Kidney tubule cell (primary cell): ENCODE measurements at regions not wholly inside any gene's neighbourhood (a gene's known extent, or its start where the extent isn't known, plus 50 kb on each side); places are given as distances from the start of the nearest gene placed in this dataset.

Experiments used
- DNase-seq: peaks from one replicate; pipeline ENCODE4 v3.0.0-alpha.2; 2018; ENCODE audit warnings: low spot score

GRCh38 chr5:8912106-8912505 is 633.8 kb downstream of the SEMA5A start:
- DNase-seq, result peak; percentile 48

- no peak for DNase-seq
Measured at GRCh38 chr5:8913522-8913921, 632.4 kb downstream of the SEMA5A start.

- no peak for DNase-seq
Measured at GRCh38 chr5:8919096-8919495, 626.8 kb downstream of the SEMA5A start.

GRCh38 chr5:8923526-8923925 is 622.3 kb downstream of the SEMA5A start:
- DNase-seq, result no peak

GRCh38 chr5:8924054-8924793 is 621.7 kb downstream of the SEMA5A start:
- DNase-seq, result no peak

- no peak for DNase-seq
Measured at GRCh38 chr5:8930021-8930420, 615.9 kb downstream of the SEMA5A start.

GRCh38 chr5:8934455-8934854 is 611.4 kb downstream of the SEMA5A start:
- peak; percentile 21 for DNase-seq

- no peak for DNase-seq
Measured at GRCh38 chr5:8940934-8941333, 604.9 kb downstream of the SEMA5A start.

GRCh38 chr5:8943301-8943700 is 602.6 kb downstream of the SEMA5A start:
- DNase-seq, result peak; percentile 35

- DNase-seq, result no peak
Measured at GRCh38 chr5:8944005-8944404, 601.9 kb downstream of the SEMA5A start.

GRCh38 chr5:8945972-8946371 is 599.9 kb downstream of the SEMA5A start:
- peak; percentile 5 for DNase-seq

GRCh38 chr5:8949908-8950307 is 596.0 kb downstream of the SEMA5A start:
- peak; percentile 34 for DNase-seq

- no peak for DNase-seq
Measured at GRCh38 chr5:8952147-8952546, 593.7 kb downstream of the SEMA5A start.

GRCh38 chr5:8953016-8953415 is 592.9 kb downstream of the SEMA5A start:
- no peak for DNase-seq

- DNase-seq, result no peak
Measured at GRCh38 chr5:8953911-8954438, 591.9 kb downstream of the SEMA5A start.

- no peak for DNase-seq
Measured at GRCh38 chr5:8954801-8955200, 591.1 kb downstream of the SEMA5A start.

- DNase-seq, result no peak
Measured at GRCh38 chr5:8956659-8957058, 589.2 kb downstream of the SEMA5A start.

- no peak for DNase-seq
Measured at GRCh38 chr5:8958602-8959001, 587.3 kb downstream of the SEMA5A start.

- no peak for DNase-seq
Measured at GRCh38 chr5:8961219-8961618, 584.7 kb downstream of the SEMA5A start.

GRCh38 chr5:8961956-8962355 is 583.9 kb downstream of the SEMA5A start:
- no peak for DNase-seq

- peak; percentile 78 for DNase-seq
Measured at GRCh38 chr5:8981016-8981415, 564.9 kb downstream of the SEMA5A start.

- peak; percentile 54 for DNase-seq
Measured at GRCh38 chr5:8981496-8981895, 564.4 kb downstream of the SEMA5A start.

- DNase-seq, result peak; percentile 82
Measured at GRCh38 chr5:8984386-8984785, 561.5 kb downstream of the SEMA5A start.
